GM21825 (cell line): ENCODE measurements at regions not wholly inside any gene's neighbourhood (a gene's known extent, or its start where the extent isn't known, plus 50 kb on each side); places are given as distances from the start of the nearest gene placed in this dataset.
"Not testable (repeated sequence)": the region's sequence is repeated elsewhere in the genome, so short reads cannot be mapped to it uniquely, and the experiment has no call there.

ENCODE experiments used
- ATAC-seq: cut with Tn5 transposase; IDR thresholded peaks from one replicate; pipeline ENCODE4 v1.9.1; 2021; ENCODE audit warnings: mild to moderate bottlenecking, moderate library complexity; ENCODE audit not compliant: unreplicated experiment

GRCh38 chr5:112472614-112473013 is 53.5 kb upstream of the EPB41L4A start:
- ATAC-seq: no peak

GRCh38 chr5:112473989-112474388 is 54.9 kb upstream of the EPB41L4A start:
- no peak for ATAC-seq

GRCh38 chr5:112475747-112476365 is 56.8 kb upstream of the EPB41L4A start:
- no peak for ATAC-seq

GRCh38 chr5:112479418-112479817 is 60.3 kb upstream of the EPB41L4A start:
- ATAC-seq: no peak

GRCh38 chr5:112480501-112480900 is 61.4 kb upstream of the EPB41L4A start:
- no peak for ATAC-seq

GRCh38 chr5:112483704-112484103 is 64.6 kb upstream of the EPB41L4A start:
- no peak for ATAC-seq

GRCh38 chr5:112485934-112486355 is 66.9 kb upstream of the EPB41L4A start:
- ATAC-seq: no peak

GRCh38 chr5:112491257-112491656 is 72.2 kb upstream of the EPB41L4A start:
- no peak for ATAC-seq

- peak; percentile 95 for ATAC-seq
Observed at GRCh38 chr5:112492291-112492690, 73.2 kb upstream of the EPB41L4A start.

- not testable (repeated sequence) for ATAC-seq
Observed at GRCh38 chr5:112503749-112504501, 84.8 kb upstream of the EPB41L4A start.

- ATAC-seq: not testable (repeated sequence)
Observed at GRCh38 chr5:112509097-112509496, 90.0 kb upstream of the EPB41L4A start.

GRCh38 chr5:112511920-112512319 is 92.8 kb upstream of the EPB41L4A start:
- ATAC-seq: no peak

GRCh38 chr5:112512901-112513300 is 93.8 kb upstream of the EPB41L4A start:
- ATAC-seq: no peak

GRCh38 chr5:112514111-112514510 is 95.0 kb upstream of the EPB41L4A start:
- ATAC-seq: no peak

GRCh38 chr5:112520474-112520873 is 101.4 kb upstream of the EPB41L4A start:
- not testable (repeated sequence) for ATAC-seq

GRCh38 chr5:112522891-112523673 is 104.0 kb upstream of the EPB41L4A start:
- ATAC-seq: peak; percentile 51

GRCh38 chr5:112523674-112524263 is 104.7 kb upstream of the EPB41L4A start:
- ATAC-seq: peak; percentile 56

GRCh38 chr5:112525217-112525616 is 106.1 kb upstream of the EPB41L4A start:
- no peak for ATAC-seq

- no peak for ATAC-seq
Observed at GRCh38 chr5:112528928-112529327, 109.9 kb upstream of the EPB41L4A start.

GRCh38 chr5:112529525-112529924 is 110.4 kb upstream of the EPB41L4A start:
- no peak for ATAC-seq

- no peak for ATAC-seq
Observed at GRCh38 chr5:112532654-112533360, 113.7 kb upstream of the EPB41L4A start.
